Esophagus squamous epithelium (tissue), 4 donors: ENCODE measurements at regions not wholly inside any gene's neighbourhood (a gene's known extent, or its start where the extent isn't known, plus 50 kb on each side); places are given as distances from the start of the nearest gene placed in this dataset.

Source experiments
- CTCF ChIP-seq, 6 experiments: fragments of 450-650 bp in 4 of 6; fragments of 200-600 bp in 2 of 6; sonication (generic) in 2 of 6; IDR thresholded peaks; one replicate each; pipeline ENCODE4 v1.5.1; 2016 to 2019; ENCODE audit warnings: antibody characterized with exemption in 6 of 6, mild to moderate bottlenecking in 4 of 6, moderate library complexity in 4 of 6
- POLR2A ChIP-seq, 4 donors: fragments of 450-650 bp; IDR thresholded peaks; one replicate each; pipeline ENCODE4 v1.6.1; 2017; ENCODE audit warnings: antibody characterized with exemption in 4 of 4, mild to moderate bottlenecking in 4 of 4, moderate library complexity in 3 of 4

GRCh38 chr16:5455110-5455509 is 357.5 kb upstream of the EEF2KMT start:
- TF ChIP-seq CTCF (IDR thresholded peaks at IDR 0.05) (no peak), POLR2A (IDR thresholded peaks at IDR 0.05) (no peak)
